T-helper 2 cell treated with Interferon-gamma antibody and Interleukin-4, amounts not matched to agents 5 μg/mL and 100 μg/mL, for 36 hours (primary cell): ENCODE measurements at regions not wholly inside any gene's neighbourhood (a gene's known extent, or its start where the extent isn't known, plus 50 kb on each side); places are given as distances from the start of the nearest gene placed in this dataset.

Experiments used
- DNase-seq: peaks from one replicate; pipeline ENCODE4 v3.0.0; 2021; ENCODE audit warnings: low spot score
- H3K27ac Mint-ChIP-seq: one replicate; pipeline ENCODE4 v1.8.0; 2021; ENCODE audit warnings: mild to moderate bottlenecking, mixed read lengths
- H3K27me3 Mint-ChIP-seq: one replicate; pipeline ENCODE4 v1.8.0; 2021; ENCODE audit warnings: low read depth, mixed read lengths
- H3K36me3 Mint-ChIP-seq: one replicate; pipeline ENCODE4 v1.8.0; 2021; ENCODE audit warnings: low read depth, mixed read lengths
- H3K4me1 Mint-ChIP-seq: one replicate; pipeline ENCODE4 v1.8.0; 2021; ENCODE audit warnings: low read depth, mixed read lengths
- H3K4me3 Mint-ChIP-seq: one replicate; pipeline ENCODE4 v1.8.0; 2022; ENCODE audit warnings: mild to moderate bottlenecking, moderate library complexity, mixed read lengths
- H3K9me3 Mint-ChIP-seq: one replicate; pipeline ENCODE4 v1.8.0; 2021; ENCODE audit warnings: mixed read lengths

GRCh38 chr9:26061948-26062575 lies 383.8 kb upstream of the TUSC1 start:
- Mint-ChIP-seq H3K4me3 (no peak overlapping the region), H3K4me1 (no peaks in the 10 kb centered on the region), H3K36me3 (no peaks in the 10 kb centered on the region), H3K27me3 (no peaks in the 10 kb centered on the region), H3K9me3 (peaks cover 32% of the 10 kb centered on the region), H3K27ac (no peak overlapping the region)
- DNase-seq = no peak

GRCh38 chr9:26058111-26058895 lies 380.1 kb upstream of the TUSC1 start:
- Mint-ChIP-seq H3K27me3 (no peaks in the 10 kb centered on the region), H3K4me3 (no peak overlapping the region), H3K36me3 (no peaks in the 10 kb centered on the region), H3K27ac (no peak overlapping the region), H3K4me1 (no peaks in the 10 kb centered on the region), H3K9me3 (peaks cover 39% of the 10 kb centered on the region)
- no peak for DNase-seq

GRCh38 chr9:26057050-26057449 lies 378.8 kb upstream of the TUSC1 start:
- Mint-ChIP-seq H3K4me1 (no peaks in the 10 kb centered on the region), H3K9me3 (peaks cover 38% of the 10 kb centered on the region), H3K36me3 (no peaks in the 10 kb centered on the region), H3K27me3 (no peaks in the 10 kb centered on the region), H3K27ac (no peak overlapping the region), H3K4me3 (no peak overlapping the region)
- DNase-seq = no peak

GRCh38 chr9:26054600-26055520 lies 376.6 kb upstream of the TUSC1 start:
- Mint-ChIP-seq H3K4me3 (no peak overlapping the region), H3K4me1 (no peaks in the 10 kb centered on the region), H3K36me3 (no peaks in the 10 kb centered on the region)

GRCh38 chr9:26053954-26054353 lies 375.7 kb upstream of the TUSC1 start:
- no peak overlapping the region for H3K4me3 Mint-ChIP-seq
- no peaks in the 10 kb centered on the region for H3K27me3 Mint-ChIP-seq
- H3K27ac Mint-ChIP-seq = no peak overlapping the region
- H3K9me3 Mint-ChIP-seq = peaks cover 43% of the 10 kb centered on the region
- H3K36me3 Mint-ChIP-seq = no peaks in the 10 kb centered on the region
- H3K4me1 Mint-ChIP-seq = no peaks in the 10 kb centered on the region
- DNase-seq = no peak

More at GRCh38 chr9:26054600-26055520, 376.6 kb upstream of the TUSC1 start:
- no peak for DNase-seq
- Mint-ChIP-seq H3K27ac (no peak overlapping the region), H3K9me3 (peaks cover 40% of the 10 kb centered on the region), H3K27me3 (no peaks in the 10 kb centered on the region)

- Mint-ChIP-seq H3K27ac (no peak overlapping the region), H3K27me3 (no peaks in the 10 kb centered on the region), H3K36me3 (no peaks in the 10 kb centered on the region), H3K4me1 (no peaks in the 10 kb centered on the region), H3K4me3 (no peak overlapping the region), H3K9me3 (peaks cover 46% of the 10 kb centered on the region)
- DNase-seq = no peak
Observed at GRCh38 chr9:26043431-26043830, 365.2 kb upstream of the TUSC1 start.

GRCh38 chr9:26034786-26035185 lies 356.5 kb upstream of the TUSC1 start:
- no peak for DNase-seq
- no peaks in the 10 kb centered on the region for H3K27me3 Mint-ChIP-seq
- no peak overlapping the region for H3K27ac Mint-ChIP-seq
- H3K4me1 Mint-ChIP-seq = no peaks in the 10 kb centered on the region
- H3K9me3 Mint-ChIP-seq = peaks cover 49% of the 10 kb centered on the region
- no peak overlapping the region for H3K4me3 Mint-ChIP-seq
- no peaks in the 10 kb centered on the region for H3K36me3 Mint-ChIP-seq

- no peak overlapping the region for H3K4me3 Mint-ChIP-seq
- no peaks in the 10 kb centered on the region for H3K36me3 Mint-ChIP-seq
- H3K27ac Mint-ChIP-seq = no peak overlapping the region
- DNase-seq = no peak
- H3K9me3 Mint-ChIP-seq = peaks cover 41% of the 10 kb centered on the region
- H3K27me3 Mint-ChIP-seq = no peaks in the 10 kb centered on the region
- H3K4me1 Mint-ChIP-seq = no peaks in the 10 kb centered on the region
Observed at GRCh38 chr9:26033336-26033735, 355.1 kb upstream of the TUSC1 start.

- Mint-ChIP-seq H3K9me3 (peaks cover 31% of the 10 kb centered on the region), H3K4me3 (no peak overlapping the region), H3K27me3 (no peaks in the 10 kb centered on the region), H3K27ac (no peak overlapping the region), H3K36me3 (no peaks in the 10 kb centered on the region), H3K4me1 (no peaks in the 10 kb centered on the region)
- DNase-seq = no peak
Observed at GRCh38 chr9:26026423-26027100, 348.3 kb upstream of the TUSC1 start.

- H3K9me3 Mint-ChIP-seq = peaks cover 52% of the 10 kb centered on the region
- no peaks in the 10 kb centered on the region for H3K36me3 Mint-ChIP-seq
- H3K27ac Mint-ChIP-seq = no peak overlapping the region
- DNase-seq = no peak
- H3K27me3 Mint-ChIP-seq = no peaks in the 10 kb centered on the region
- H3K4me1 Mint-ChIP-seq = no peaks in the 10 kb centered on the region
- H3K4me3 Mint-ChIP-seq = no peak overlapping the region
Observed at GRCh38 chr9:26013199-26013598, 335.0 kb upstream of the TUSC1 start.

GRCh38 chr9:26012797-26013196 lies 334.6 kb upstream of the TUSC1 start:
- Mint-ChIP-seq H3K4me3 (no peak overlapping the region), H3K27me3 (no peaks in the 10 kb centered on the region), H3K36me3 (no peaks in the 10 kb centered on the region), H3K9me3 (peaks cover 48% of the 10 kb centered on the region), H3K27ac (no peak overlapping the region), H3K4me1 (no peaks in the 10 kb centered on the region)
- DNase-seq = no peak

GRCh38 chr9:25994605-25995004 lies 316.4 kb upstream of the TUSC1 start:
- Mint-ChIP-seq H3K4me1 (no peaks in the 10 kb centered on the region), H3K27ac (no peak overlapping the region), H3K9me3 (peaks cover 40% of the 10 kb centered on the region), H3K27me3 (no peaks in the 10 kb centered on the region), H3K36me3 (no peaks in the 10 kb centered on the region), H3K4me3 (no peak overlapping the region)
- no peak for DNase-seq

GRCh38 chr9:25990376-25990775 lies 312.1 kb upstream of the TUSC1 start:
- H3K27me3 Mint-ChIP-seq = no peaks in the 10 kb centered on the region
- no peak for DNase-seq
- no peak overlapping the region for H3K4me3 Mint-ChIP-seq
- no peaks in the 10 kb centered on the region for H3K4me1 Mint-ChIP-seq
- H3K9me3 Mint-ChIP-seq = peaks cover 46% of the 10 kb centered on the region
- no peaks in the 10 kb centered on the region for H3K36me3 Mint-ChIP-seq
- no peak overlapping the region for H3K27ac Mint-ChIP-seq
